ENCODE measurements at regions not wholly inside any gene's neighbourhood (a gene's known extent, or its start where the extent isn't known, plus 50 kb on each side); places are given as distances from the start of the nearest gene placed in this dataset.

DNA sequence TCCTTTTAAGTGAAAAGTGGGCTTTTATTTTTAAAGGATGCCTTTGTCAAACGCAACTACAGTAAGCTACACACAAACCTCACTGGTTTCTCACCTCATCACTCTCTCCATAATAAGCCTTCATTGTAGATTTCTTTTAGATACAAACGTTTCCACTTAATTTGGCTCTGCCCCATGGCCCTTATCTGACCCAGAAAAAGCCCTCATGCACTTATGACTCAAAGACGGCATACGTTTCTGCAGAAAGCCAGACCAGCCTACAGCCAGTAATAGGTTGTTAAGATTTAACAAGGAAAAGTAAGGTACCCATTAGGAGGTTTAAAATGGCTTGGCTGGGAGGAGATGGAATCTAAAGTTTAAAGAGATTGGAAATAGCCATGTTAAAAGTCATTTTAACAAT, 914.6 kb upstream of the INTU start:
- no peak overlapping the region for H3K9ac ChIP-seq (ENCODE audit: low read length)
- peaks cover 2% of the 10 kb centered on the region for H3K4me1 ChIP-seq (ENCODE audit: control insufficient read depth, insufficient read depth, low read length)
- DNase-seq (ENCODE audit: low read depth): no peak
- no peaks in the 10 kb centered on the region for H3K36me3 ChIP-seq (ENCODE audit: control insufficient read depth, insufficient read depth, low read length, severe bottlenecking)
- no peaks in the 10 kb centered on the region for H3K27me3 ChIP-seq (replicated peaks; ENCODE audit: control insufficient read depth, insufficient read depth, low read length)
- no peaks in the 10 kb centered on the region for H3K9me3 ChIP-seq (ENCODE audit: control insufficient read depth, low read length)
- H3K4me3 ChIP-seq (ENCODE audit: low read length): no peak overlapping the region

DNA sequence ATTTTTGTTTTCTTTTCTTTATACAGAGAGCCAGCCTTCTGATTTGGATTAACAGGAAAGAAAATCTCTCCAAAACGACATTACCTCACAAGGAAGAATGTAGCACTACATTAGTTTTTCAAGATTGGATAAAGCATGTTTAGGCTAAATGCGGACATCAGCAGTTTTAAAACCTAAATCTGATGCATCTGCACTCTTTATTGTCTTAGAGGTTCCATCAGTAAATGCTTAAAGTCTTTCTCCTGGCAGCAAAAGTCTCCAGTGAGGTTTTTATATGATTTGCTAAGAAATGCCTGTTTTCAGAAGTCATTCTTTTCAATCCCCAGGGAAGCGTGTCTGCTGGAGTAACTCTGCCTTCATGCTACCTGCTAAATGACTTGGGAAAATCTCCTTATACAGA, 912.9 kb upstream of the INTU start:
- Histone ChIP-seq H3K36me3 (ENCODE audit: control insufficient read depth, insufficient read depth, low read length, severe bottlenecking) (no peaks in the 10 kb centered on the region), H3K4me3 (ENCODE audit: low read length) (no peak overlapping the region), H3K9me3 (ENCODE audit: control insufficient read depth, low read length) (no peaks in the 10 kb centered on the region), H3K27me3 (replicated peaks; ENCODE audit: control insufficient read depth, insufficient read depth, low read length) (no peaks in the 10 kb centered on the region), H3K4me1 (ENCODE audit: control insufficient read depth, insufficient read depth, low read length) (peaks cover 2% of the 10 kb centered on the region), H3K9ac (ENCODE audit: low read length) (no peak overlapping the region)
- DNase-seq (ENCODE audit: low read depth): no peak

DNA sequence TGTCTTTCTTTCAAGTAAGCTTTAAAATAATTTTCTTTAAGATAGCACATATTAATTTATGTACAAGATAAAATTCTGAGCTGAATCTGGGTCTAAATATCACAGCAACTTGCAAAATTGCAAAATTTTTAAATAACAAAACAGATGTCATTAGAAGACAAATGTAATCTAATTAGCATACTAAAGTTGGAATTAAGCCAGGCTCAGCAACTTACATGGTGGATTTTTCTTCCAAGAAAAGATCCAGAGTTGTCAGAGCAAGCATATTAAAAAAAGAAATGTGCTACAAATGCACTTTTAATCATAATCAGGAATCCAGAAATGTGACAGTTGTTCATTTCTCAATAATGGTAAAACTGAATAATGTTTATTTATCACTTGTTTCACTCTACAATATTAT, 906.9 kb upstream of the INTU start:
- Histone ChIP-seq H3K4me3 (ENCODE audit: low read length) (no peak overlapping the region), H3K4me1 (ENCODE audit: control insufficient read depth, insufficient read depth, low read length) (peaks cover 11% of the 10 kb centered on the region), H3K9ac (ENCODE audit: low read length) (no peak overlapping the region), H3K9me3 (ENCODE audit: control insufficient read depth, low read length) (no peaks in the 10 kb centered on the region), H3K36me3 (ENCODE audit: control insufficient read depth, insufficient read depth, low read length, severe bottlenecking) (no peaks in the 10 kb centered on the region), H3K27me3 (replicated peaks; ENCODE audit: control insufficient read depth, insufficient read depth, low read length) (no peaks in the 10 kb centered on the region)
- no peak for DNase-seq (ENCODE audit: low read depth)

DNA sequence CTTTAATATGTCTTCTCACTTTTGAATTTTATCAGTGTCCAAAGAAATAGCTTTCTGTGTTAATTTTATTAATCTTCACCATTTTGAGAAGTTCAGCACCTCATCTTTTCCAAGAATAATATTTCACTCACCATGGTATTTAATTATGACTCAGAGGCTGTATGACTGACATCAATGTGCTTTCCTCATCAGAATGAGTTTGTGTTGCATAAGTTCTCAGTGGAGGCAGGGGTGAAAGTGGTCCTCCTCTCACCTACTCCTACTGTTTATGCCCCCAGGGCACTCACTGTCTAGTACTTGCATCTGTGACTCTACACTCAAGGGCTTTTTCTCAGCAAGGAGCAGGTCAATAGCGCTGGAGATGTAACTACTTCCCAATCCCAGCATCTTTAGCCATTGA, 905.3 kb upstream of the INTU start:
- Histone ChIP-seq H3K4me3 (ENCODE audit: low read length) (no peak overlapping the region), H3K9ac (ENCODE audit: low read length) (no peak overlapping the region), H3K36me3 (ENCODE audit: control insufficient read depth, insufficient read depth, low read length, severe bottlenecking) (no peaks in the 10 kb centered on the region), H3K27me3 (replicated peaks; ENCODE audit: control insufficient read depth, insufficient read depth, low read length) (no peaks in the 10 kb centered on the region), H3K4me1 (ENCODE audit: control insufficient read depth, insufficient read depth, low read length) (peaks cover 11% of the 10 kb centered on the region), H3K9me3 (ENCODE audit: control insufficient read depth, low read length) (no peaks in the 10 kb centered on the region)
- DNase-seq (ENCODE audit: low read depth): peak; percentile 47

DNA sequence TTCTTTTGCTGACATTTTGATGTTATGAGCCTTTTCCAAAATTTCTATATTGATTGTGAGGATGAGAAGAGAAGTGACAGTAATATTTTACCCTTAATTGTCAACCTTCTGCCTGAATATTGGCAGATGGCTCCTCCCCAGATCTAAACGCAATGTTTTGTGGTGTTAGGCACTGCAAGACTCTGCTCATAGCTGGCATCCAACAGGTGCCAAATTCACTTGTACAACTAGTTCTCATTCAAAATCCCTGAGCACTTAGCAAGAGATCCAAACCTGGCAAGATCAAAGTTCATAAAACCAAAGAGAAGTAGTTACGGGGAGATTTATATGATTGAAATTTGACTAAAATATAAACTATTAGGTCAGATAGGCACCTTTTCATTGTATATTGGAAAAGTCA, 901.7 kb upstream of the INTU start:
- H3K4me3 ChIP-seq (ENCODE audit: low read length): no peak overlapping the region
- no peaks in the 10 kb centered on the region for H3K27me3 ChIP-seq (replicated peaks; ENCODE audit: control insufficient read depth, insufficient read depth, low read length)
- H3K9me3 ChIP-seq (ENCODE audit: control insufficient read depth, low read length): no peaks in the 10 kb centered on the region
- no peak for DNase-seq (ENCODE audit: low read depth)
- H3K36me3 ChIP-seq (ENCODE audit: control insufficient read depth, insufficient read depth, low read length, severe bottlenecking): no peaks in the 10 kb centered on the region
- H3K9ac ChIP-seq (ENCODE audit: low read length): no peak overlapping the region
- H3K4me1 ChIP-seq (ENCODE audit: control insufficient read depth, insufficient read depth, low read length): peaks cover 11% of the 10 kb centered on the region

DNA sequence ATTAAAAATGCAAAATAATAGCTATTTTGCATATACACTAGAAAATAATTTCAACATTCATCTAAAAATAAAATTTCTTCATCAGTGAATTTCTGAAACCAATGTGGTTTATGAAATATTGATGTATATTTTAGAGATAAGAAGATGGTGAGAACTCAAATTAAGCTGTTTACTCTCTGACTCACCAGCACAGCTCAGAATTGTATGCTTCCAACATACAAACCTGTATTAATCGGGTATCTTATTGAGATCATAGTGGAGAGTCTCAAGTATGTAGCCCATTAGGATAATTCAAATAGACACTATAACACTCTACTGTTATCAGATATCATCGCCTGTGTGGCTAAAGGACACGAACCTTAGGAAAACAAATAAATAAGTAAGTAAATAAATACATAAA, 899.5 kb upstream of the INTU start:
- Histone ChIP-seq H3K9me3 (ENCODE audit: control insufficient read depth, low read length) (no peaks in the 10 kb centered on the region), H3K9ac (ENCODE audit: low read length) (no peak overlapping the region), H3K27me3 (replicated peaks; ENCODE audit: control insufficient read depth, insufficient read depth, low read length) (no peaks in the 10 kb centered on the region), H3K36me3 (ENCODE audit: control insufficient read depth, insufficient read depth, low read length, severe bottlenecking) (no peaks in the 10 kb centered on the region), H3K4me3 (ENCODE audit: low read length) (no peak overlapping the region), H3K4me1 (ENCODE audit: control insufficient read depth, insufficient read depth, low read length) (no peaks in the 10 kb centered on the region)
- peak; percentile 7 for DNase-seq (ENCODE audit: low read depth)

DNA sequence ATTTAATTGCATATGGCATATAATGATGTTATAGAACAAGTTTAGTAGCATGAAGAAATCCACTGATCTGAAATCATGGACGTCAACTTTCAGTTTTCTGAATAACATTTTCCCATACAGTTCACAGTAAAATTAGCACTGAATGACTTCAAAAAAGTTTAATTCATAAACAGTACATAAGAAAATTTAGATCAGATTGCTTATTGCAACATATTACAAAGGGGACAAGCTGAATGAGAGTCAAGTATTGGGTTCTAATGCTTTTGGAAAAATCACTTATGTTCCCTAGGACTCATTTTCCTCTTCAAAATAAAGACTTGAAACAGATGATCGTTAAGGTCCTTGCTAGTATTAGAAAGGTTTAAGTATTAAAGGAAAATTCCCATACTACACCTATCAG, 898.3 kb upstream of the INTU start:
- no peak overlapping the region for H3K4me3 ChIP-seq (ENCODE audit: low read length)
- no peak for DNase-seq (ENCODE audit: low read depth)

DNA sequence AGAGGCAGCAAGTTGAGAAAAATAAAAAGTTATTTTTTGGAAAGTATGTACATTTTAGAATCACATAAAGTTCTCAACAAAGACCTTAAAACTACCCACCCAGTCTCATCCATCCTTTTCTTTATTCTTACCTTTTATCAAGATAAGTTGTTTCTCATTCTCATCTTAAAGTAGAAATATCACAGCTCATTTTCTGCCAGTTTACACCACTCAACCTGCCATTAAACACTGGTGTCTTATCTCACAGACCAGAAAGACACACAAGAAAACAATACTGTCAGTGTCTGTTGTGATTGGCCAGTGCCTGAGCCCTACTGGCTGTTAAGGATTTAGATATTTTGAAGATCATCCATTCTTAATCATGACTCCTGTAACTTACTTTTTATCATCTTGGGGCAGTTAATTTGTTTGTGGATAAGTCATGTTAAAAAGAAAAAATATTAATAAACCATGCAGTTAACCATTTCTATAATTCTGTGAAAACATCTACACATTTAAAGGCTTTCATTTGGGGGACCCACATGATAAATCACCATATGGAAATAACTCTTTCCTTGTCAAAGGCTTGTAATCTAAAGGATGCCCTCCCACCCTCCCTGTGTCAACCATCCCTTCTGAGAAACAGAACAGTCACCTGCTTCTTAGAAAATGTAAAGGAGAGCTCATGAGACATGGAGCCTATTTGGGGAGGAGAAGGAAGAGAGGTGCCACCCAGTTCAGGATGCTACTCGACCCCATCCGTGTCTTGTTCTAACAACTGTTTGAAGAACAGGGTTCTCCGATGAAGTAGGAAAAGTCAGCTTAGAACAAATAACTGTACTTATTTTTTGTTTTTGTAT, 897.2 kb upstream of the INTU start:
- Histone ChIP-seq H3K4me1 (ENCODE audit: control insufficient read depth, insufficient read depth, low read length) (peaks cover 3% of the 10 kb centered on the region), H3K27me3 (replicated peaks; ENCODE audit: control insufficient read depth, insufficient read depth, low read length) (no peaks in the 10 kb centered on the region), H3K36me3 (ENCODE audit: control insufficient read depth, insufficient read depth, low read length, severe bottlenecking) (no peaks in the 10 kb centered on the region), H3K9me3 (ENCODE audit: control insufficient read depth, low read length) (no peaks in the 10 kb centered on the region), H3K4me3 (ENCODE audit: low read length) (no peak overlapping the region), H3K9ac (ENCODE audit: low read length) (no peak overlapping the region)
- DNase-seq (ENCODE audit: low read depth): no peak

More for the DNA sequence above, 898.3 kb upstream of the INTU start:
- no peaks in the 10 kb centered on the region for H3K36me3 ChIP-seq (ENCODE audit: control insufficient read depth, insufficient read depth, low read length, severe bottlenecking)
- H3K9me3 ChIP-seq (ENCODE audit: control insufficient read depth, low read length): no peaks in the 10 kb centered on the region
- H3K4me1 ChIP-seq (ENCODE audit: control insufficient read depth, insufficient read depth, low read length): peaks cover 3% of the 10 kb centered on the region
- H3K27me3 ChIP-seq (replicated peaks; ENCODE audit: control insufficient read depth, insufficient read depth, low read length): no peaks in the 10 kb centered on the region
- H3K9ac ChIP-seq (ENCODE audit: low read length): no peak overlapping the region

DNA sequence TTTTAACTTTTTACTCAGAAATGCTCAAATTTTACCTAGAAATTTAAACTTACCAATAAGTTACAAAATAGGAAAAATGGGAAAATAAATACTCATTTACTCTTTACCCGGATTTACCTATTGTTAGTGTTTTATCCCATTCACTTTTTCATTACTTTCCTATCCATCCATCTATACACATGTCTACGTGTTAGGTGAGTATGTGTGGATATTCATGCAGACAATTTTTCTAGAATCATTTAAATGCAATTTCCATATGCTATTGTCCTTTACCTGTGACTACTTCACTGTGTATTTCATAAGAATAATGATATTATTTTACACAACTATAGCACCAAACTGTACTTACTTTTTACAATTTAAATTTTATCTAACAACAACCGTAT, 896.6 kb upstream of the INTU start:
- no peaks in the 10 kb centered on the region for H3K9me3 ChIP-seq (ENCODE audit: control insufficient read depth, low read length)
- no peak overlapping the region for H3K4me3 ChIP-seq (ENCODE audit: low read length)
- H3K36me3 ChIP-seq (ENCODE audit: control insufficient read depth, insufficient read depth, low read length, severe bottlenecking): no peaks in the 10 kb centered on the region
- H3K9ac ChIP-seq (ENCODE audit: low read length): no peak overlapping the region
- DNase-seq (ENCODE audit: low read depth): no peak
- peaks cover 3% of the 10 kb centered on the region for H3K4me1 ChIP-seq (ENCODE audit: control insufficient read depth, insufficient read depth, low read length)
- no peaks in the 10 kb centered on the region for H3K27me3 ChIP-seq (replicated peaks; ENCODE audit: control insufficient read depth, insufficient read depth, low read length)

DNA sequence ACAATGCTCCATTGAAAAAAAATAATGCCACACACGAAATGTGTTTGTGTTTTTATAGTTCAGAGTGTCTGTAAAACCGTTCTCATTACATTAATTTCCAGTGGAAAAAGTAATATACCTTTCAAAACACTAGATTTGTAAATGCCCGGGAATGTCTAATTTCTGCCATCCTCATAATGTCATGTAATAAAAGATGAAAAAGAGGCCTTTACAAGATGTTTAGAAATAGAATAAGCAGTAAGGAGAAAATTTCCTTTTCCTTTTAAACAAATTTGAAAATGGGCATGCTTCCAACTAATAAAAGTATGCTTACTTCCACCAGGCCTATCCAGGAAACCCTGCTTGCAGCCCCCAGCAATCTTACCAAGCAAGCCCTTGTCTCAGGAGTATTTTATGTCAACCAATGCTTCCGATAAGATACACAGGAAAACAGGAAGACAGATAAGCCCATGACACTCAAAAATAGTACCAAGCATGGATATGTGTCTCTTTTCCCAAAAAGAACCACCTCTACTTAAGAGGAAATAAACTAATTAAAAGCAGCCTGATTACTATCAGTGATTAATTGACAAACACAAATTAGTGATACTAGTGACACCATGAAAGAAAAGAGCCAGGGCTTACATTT, 894.7 kb upstream of the INTU start:
- Histone ChIP-seq H3K4me3 (ENCODE audit: low read length) (no peak overlapping the region), H3K9ac (ENCODE audit: low read length) (no peak overlapping the region), H3K27me3 (replicated peaks; ENCODE audit: control insufficient read depth, insufficient read depth, low read length) (no peaks in the 10 kb centered on the region), H3K9me3 (ENCODE audit: control insufficient read depth, low read length) (no peaks in the 10 kb centered on the region), H3K36me3 (ENCODE audit: control insufficient read depth, insufficient read depth, low read length, severe bottlenecking) (no peaks in the 10 kb centered on the region), H3K4me1 (ENCODE audit: control insufficient read depth, insufficient read depth, low read length) (peaks cover 3% of the 10 kb centered on the region)
- no peak for DNase-seq (ENCODE audit: low read depth)

DNA sequence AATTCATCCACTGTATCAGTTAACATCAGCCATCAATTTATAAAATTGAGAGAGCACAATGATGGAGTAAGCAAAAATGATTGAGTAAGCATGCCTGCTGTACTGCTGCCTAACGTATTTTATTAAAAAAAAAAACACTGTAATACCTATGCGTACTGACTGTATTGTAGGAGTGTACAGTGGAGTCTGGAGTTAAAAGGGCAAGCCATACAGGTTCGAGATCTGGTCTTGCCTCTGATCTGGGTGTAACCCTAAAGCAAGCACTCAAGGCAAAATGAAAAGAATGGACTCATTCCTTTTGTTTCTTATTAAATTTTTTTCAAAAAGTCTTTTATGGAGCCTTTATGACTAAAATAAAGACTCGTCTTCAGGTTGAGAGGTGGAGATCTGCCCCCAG, 894.2 kb upstream of the INTU start:
- no peaks in the 10 kb centered on the region for H3K36me3 ChIP-seq (ENCODE audit: control insufficient read depth, insufficient read depth, low read length, severe bottlenecking)
- H3K9ac ChIP-seq (ENCODE audit: low read length): no peak overlapping the region
- no peak for DNase-seq (ENCODE audit: low read depth)
- peaks cover 3% of the 10 kb centered on the region for H3K4me1 ChIP-seq (ENCODE audit: control insufficient read depth, insufficient read depth, low read length)
- no peaks in the 10 kb centered on the region for H3K9me3 ChIP-seq (ENCODE audit: control insufficient read depth, low read length)
- no peak overlapping the region for H3K4me3 ChIP-seq (ENCODE audit: low read length)
- H3K27me3 ChIP-seq (replicated peaks; ENCODE audit: control insufficient read depth, insufficient read depth, low read length): no peaks in the 10 kb centered on the region

All from adipocyte (in vitro differentiated cells).